PC-3 (cell line): ENCODE measurements at regions not wholly inside any gene's neighbourhood (a gene's known extent, or its start where the extent isn't known, plus 50 kb on each side); places are given as distances from the start of the nearest gene placed in this dataset.

Experiments
- ATAC-seq: fragments of 200-7000 bp; cut with Tn5 transposase; 2 replicates; pipeline ENCODE4 v1.9.1; 2020; ENCODE audit warnings: mild to moderate bottlenecking, moderate library complexity
- BruUV-seq: library from RNA; stranded (reverse); fragments of 400-500 nt; replicated peaks from 2 replicates; lab custom pipeline; 2021; lab: Mats Ljungman, UMichigan
- CTCF ChIA-PET: fragments of 300-600 bp; sonication (Branson Sonifier 250); formaldehyde crosslinking; loops from one replicate; lab custom pipeline; 2022; ENCODE audit warnings: antibody characterized with exemption; lab: Charles Lee
- POLR2A ChIA-PET: fragments of 300-600 bp; sonication (Branson Sonifier 250); formaldehyde crosslinking; loops from one replicate; lab custom pipeline; 2022; ENCODE audit warnings: antibody characterized with exemption; ENCODE audit not compliant: unreplicated experiment; lab: Charles Lee
- DNase-seq: peaks from one replicate; pipeline ENCODE4 v3.0.0-alpha.2; 2015
- H2AFZ ChIP-seq: fragments of 300-600 bp; sonication (generic); 2 replicates; pipeline ENCODE4 v1.6.0; 2016; ENCODE audit warnings: antibody characterized with exemption, low read length
- H3F3A ChIP-seq: fragments of 300-600 bp; sonication (generic); one replicate; pipeline ENCODE4 v1.6.0; 2017; ENCODE audit warnings: antibody characterized with exemption, low read length, control low read depth, mild to moderate bottlenecking; ENCODE audit not compliant: unreplicated experiment
- H3K27ac ChIP-seq: fragments of 300-600 bp; sonication (generic); 2 replicates; pipeline ENCODE4 v1.5.1; 2016; ENCODE audit warnings: mild to moderate bottlenecking, low read length
- H3K27me3 ChIP-seq: fragments of 300-600 bp; sonication (generic); 2 replicates; pipeline ENCODE4 v1.6.1; 2016; ENCODE audit warnings: low read length, mixed read lengths
- H3K36me3 ChIP-seq: fragments of 300-600 bp; sonication (generic); 2 replicates; pipeline ENCODE4 v1.6.1; 2016; ENCODE audit warnings: low read depth, mixed run types, low read length, mixed read lengths
- H3K4me1 ChIP-seq: fragments of 300-600 bp; sonication (generic); 2 replicates; pipeline ENCODE4 v1.5.1; 2016; ENCODE audit warnings: low read length; ENCODE audit not compliant: insufficient read depth
- H3K4me2 ChIP-seq: fragments of 300-600 bp; sonication (generic); 2 replicates; pipeline ENCODE4 v1.6.0; 2016; ENCODE audit warnings: low read length
- H3K4me3 ChIP-seq: fragments of 300-600 bp; sonication (generic); 2 replicates; pipeline ENCODE4 v1.5.1; 2016; ENCODE audit warnings: mild to moderate bottlenecking, low read length, mixed read lengths
- H3K79me2 ChIP-seq: fragments of 300-600 bp; sonication (generic); 2 replicates; pipeline ENCODE4 v1.6.1; 2017; ENCODE audit warnings: low read length, mixed read lengths
- H3K9ac ChIP-seq: fragments of 300-600 bp; sonication (generic); 2 replicates; pipeline ENCODE4 v1.6.0; 2016; ENCODE audit warnings: mild to moderate bottlenecking, low read length
- H3K9me2 ChIP-seq: fragments of 300-600 bp; sonication (generic); replicated peaks from 2 replicates; pipeline ENCODE4 v1.6.1; 2016; ENCODE audit warnings: mixed run types, low read length, mixed read lengths
- H3K9me3 ChIP-seq: fragments of 300-600 bp; sonication (generic); 2 replicates; pipeline ENCODE4 v1.6.1; 2016; ENCODE audit warnings: low read length, mixed read lengths
- H4K20me1 ChIP-seq: fragments of 300-600 bp; sonication (generic); 2 replicates; pipeline ENCODE4 v1.6.1; 2016; ENCODE audit warnings: low read length, mixed read lengths
- CTCF ChIP-seq: fragments of 300-600 bp; sonication (generic); conservative IDR thresholded peaks from 2 replicates; pipeline ENCODE4 v1.5.1; 2017; ENCODE audit warnings: antibody characterized with exemption, low read depth, mild to moderate bottlenecking, low read length
- EZH2 ChIP-seq: fragments of 300-600 bp; sonication (generic); IDR thresholded peaks from one replicate; pipeline ENCODE4 v1.6.1; 2017; ENCODE audit warnings: antibody characterized with exemption, mild to moderate bottlenecking, low read length; ENCODE audit not compliant: unreplicated experiment
- EZH2phosphoT487 ChIP-seq: fragments of 300-600 bp; sonication (generic); IDR thresholded peaks from 2 replicates; pipeline ENCODE4 v1.6.1; 2018; ENCODE audit warnings: mild to moderate bottlenecking, antibody characterized with exemption, low read length, borderline replicate concordance
- intact Hi-C: fragments of 100-400 bp; cut with micrococcal nuclease; formaldehyde crosslinking; loops from 2 replicates; pipeline ENCODE4 v1.9.0; 2023

GRCh38 chr18:30139631-30140287 lies 902.8 kb downstream of the DSC3 start:
- no peak for ATAC-seq
- H3K79me2 ChIP-seq = no peaks in the 10 kb centered on the region
- H2AFZ ChIP-seq = no peak overlapping the region
- no peak for DNase-seq
- H3K36me3 ChIP-seq = 0 out of 2 replicates have a peak, but pooled peaks cover 4% of the 10 kb centered on the region
- H3K9ac ChIP-seq = no peak overlapping the region
- H4K20me1 ChIP-seq = no peaks in the 10 kb centered on the region
- no peaks in the 10 kb centered on the region for H3K27me3 ChIP-seq
- H3K4me3 ChIP-seq = no peak overlapping the region; the same call in 1 of the 2 replicates
- ChIA-PET POLR2A (no interaction called here), CTCF (no interaction called here)
- H3K9me2 ChIP-seq = no peaks in the 10 kb centered on the region
- H3K4me2 ChIP-seq = no peak overlapping the region
- intact Hi-C loops = no loop called here
- H3K27ac ChIP-seq = no peak overlapping the region
- peaks cover 10% of the 10 kb centered on the region for H3K4me1 ChIP-seq
- H3K9me3 ChIP-seq = peaks cover 16% of the 10 kb centered on the region; the same call in 1 of the 2 replicates
- H3F3A ChIP-seq = no peaks in the 10 kb centered on the region
- TF ChIP-seq CTCF (no peak), EZH2phosphoT487 (no peak), EZH2 (no peak)
- no TSS peak for BruUV-seq

DNA sequence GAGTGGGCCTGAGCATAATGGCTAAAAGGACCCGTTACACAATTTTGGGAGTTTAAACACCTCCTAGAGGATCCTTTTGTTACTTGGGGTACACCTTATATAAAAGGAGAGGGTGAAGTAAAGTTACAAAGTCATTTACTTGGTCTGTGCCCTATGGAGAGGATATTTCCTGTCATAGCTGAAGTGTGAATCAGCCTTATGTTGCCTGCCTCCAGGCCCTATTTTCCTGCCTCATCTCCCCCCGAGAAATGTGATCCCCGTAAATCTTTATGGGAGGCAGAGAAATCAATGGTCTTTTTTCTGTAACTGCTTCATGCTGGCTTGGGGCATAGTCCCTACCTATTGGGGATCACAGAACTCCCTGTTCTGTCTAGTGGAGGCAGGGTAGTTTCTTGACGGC lies 906.6 kb downstream of the DSC3 start:
- no peaks in the 10 kb centered on the region for H3F3A ChIP-seq
- no peaks in the 10 kb centered on the region for H3K9me2 ChIP-seq
- H3K79me2 ChIP-seq = no peaks in the 10 kb centered on the region
- H3K27me3 ChIP-seq = no peaks in the 10 kb centered on the region
- no peak overlapping the region for H3K27ac ChIP-seq
- H3K4me1 ChIP-seq = peaks cover 10% of the 10 kb centered on the region
- no peak overlapping the region for H3K4me3 ChIP-seq
- DNase-seq (peak; percentile 51), ATAC-seq (peak; percentile 51)
- H3K36me3 ChIP-seq = 0 out of 2 replicates have a peak, but pooled peaks cover 4% of the 10 kb centered on the region
- H3K4me2 ChIP-seq = no peak overlapping the region
- peaks cover 16% of the 10 kb centered on the region; the same call in 1 of the 2 replicates for H3K9me3 ChIP-seq
- H4K20me1 ChIP-seq = no peaks in the 10 kb centered on the region
- POLR2A ChIA-PET = no interaction called here
- CTCF ChIA-PET = no interaction called here
- H3K9ac ChIP-seq = no peak overlapping the region
- H2AFZ ChIP-seq = peak overlapping the region; percentile 28; the same call in 1 of the 2 replicates
- intact Hi-C loops = no loop called here
- no peak for TF ChIP-seq EZH2
- no peak for TF ChIP-seq CTCF
- TF ChIP-seq EZH2phosphoT487 = no peak
- BruUV-seq = no TSS peak

GRCh38 chr18:30134020-30134419 lies 908.5 kb downstream of the DSC3 start:
- intact Hi-C loops = no loop called here
- no peak overlapping the region for H3K4me2 ChIP-seq
- ATAC-seq = no peak
- no peaks in the 10 kb centered on the region for H3K36me3 ChIP-seq
- H3K9ac ChIP-seq = no peak overlapping the region
- no peaks in the 10 kb centered on the region for H3K9me2 ChIP-seq
- no peak overlapping the region for H2AFZ ChIP-seq
- H3F3A ChIP-seq = no peaks in the 10 kb centered on the region
- TF ChIP-seq EZH2phosphoT487 (no peak), CTCF (no peak), EZH2 (no peak)
- H3K27ac ChIP-seq = no peak overlapping the region
- BruUV-seq = no TSS peak
- ChIA-PET CTCF (no interaction called here), POLR2A (no interaction called here)
- no peaks in the 10 kb centered on the region for H3K27me3 ChIP-seq
- H4K20me1 ChIP-seq = no peaks in the 10 kb centered on the region
- H3K9me3 ChIP-seq = no peaks in the 10 kb centered on the region
- no peak for DNase-seq
- H3K4me1 ChIP-seq = peaks cover 10% of the 10 kb centered on the region
- H3K79me2 ChIP-seq = no peaks in the 10 kb centered on the region
- no peak overlapping the region for H3K4me3 ChIP-seq
